ENCODE measurements at regions not wholly inside any gene's neighbourhood (a gene's known extent, or its start where the extent isn't known, plus 50 kb on each side); places are given as distances from the start of the nearest gene placed in this dataset.

DNA sequence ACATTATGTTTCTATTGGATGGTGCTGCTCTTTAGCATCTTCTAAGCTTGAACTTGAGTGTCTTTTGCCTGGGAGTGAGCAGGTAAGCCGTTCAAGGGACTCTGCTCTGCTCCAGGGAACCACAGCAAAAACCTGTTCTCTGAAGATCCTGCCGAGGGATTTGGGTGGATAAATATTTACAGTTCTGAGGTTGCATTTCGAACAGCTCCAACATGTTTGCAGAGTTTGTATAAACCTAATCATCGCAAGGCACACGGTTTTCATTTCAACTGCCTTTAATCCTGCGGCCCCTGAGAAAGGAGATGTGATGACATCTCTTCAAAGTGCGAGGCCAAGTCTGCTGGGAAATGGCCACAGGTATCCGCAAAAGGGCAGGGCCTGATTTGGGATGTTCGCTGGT lies 293.4 kb downstream of the TFAP2C start:
- no peak for DNase-seq
- Mint-ChIP-seq H3K4me3 (ENCODE audit: unreplicated experiment) (no peak overlapping the region), H3K36me3 (ENCODE audit: unreplicated experiment) (no peaks in the 10 kb centered on the region), H3K4me1 (ENCODE audit: low read depth, unreplicated experiment) (peaks cover 22% of the 10 kb centered on the region), H3K27ac (ENCODE audit: unreplicated experiment) (no peak overlapping the region), H3K27me3 (ENCODE audit: unreplicated experiment) (peaks cover 5% of the 10 kb centered on the region), H3K9me3 (ENCODE audit: unreplicated experiment) (peaks cover 11% of the 10 kb centered on the region)
- TF ChIP-seq, protein P1, sequence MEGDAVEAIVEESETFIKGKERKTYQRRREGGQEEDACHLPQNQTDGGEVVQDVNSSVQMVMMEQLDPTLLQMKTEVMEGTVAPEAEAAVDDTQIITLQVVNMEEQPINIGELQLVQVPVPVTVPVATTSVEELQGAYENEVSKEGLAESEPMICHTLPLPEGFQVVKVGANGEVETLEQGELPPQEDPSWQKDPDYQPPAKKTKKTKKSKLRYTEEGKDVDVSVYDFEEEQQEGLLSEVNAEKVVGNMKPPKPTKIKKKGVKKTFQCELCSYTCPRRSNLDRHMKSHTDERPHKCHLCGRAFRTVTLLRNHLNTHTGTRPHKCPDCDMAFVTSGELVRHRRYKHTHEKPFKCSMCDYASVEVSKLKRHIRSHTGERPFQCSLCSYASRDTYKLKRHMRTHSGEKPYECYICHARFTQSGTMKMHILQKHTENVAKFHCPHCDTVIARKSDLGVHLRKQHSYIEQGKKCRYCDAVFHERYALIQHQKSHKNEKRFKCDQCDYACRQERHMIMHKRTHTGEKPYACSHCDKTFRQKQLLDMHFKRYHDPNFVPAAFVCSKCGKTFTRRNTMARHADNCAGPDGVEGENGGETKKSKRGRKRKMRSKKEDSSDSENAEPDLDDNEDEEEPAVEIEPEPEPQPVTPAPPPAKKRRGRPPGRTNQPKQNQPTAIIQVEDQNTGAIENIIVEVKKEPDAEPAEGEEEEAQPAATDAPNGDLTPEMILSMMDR (IDR thresholded peaks at IDR 0.05; ENCODE audit: partially characterized antibody, unreplicated experiment), result no peak

- peaks cover 33% of the 10 kb centered on the region for H3K4me1 Mint-ChIP-seq (ENCODE audit: low read depth, unreplicated experiment)
- peak overlapping the region; percentile 82 for H3K4me3 Mint-ChIP-seq (ENCODE audit: unreplicated experiment)
- TF ChIP-seq, protein P1 (IDR thresholded peaks at IDR 0.05; ENCODE audit: partially characterized antibody, unreplicated experiment), result no peak
- H3K9me3 Mint-ChIP-seq (ENCODE audit: unreplicated experiment), result peaks cover 11% of the 10 kb centered on the region
- DNase-seq, result no peak
- H3K27ac Mint-ChIP-seq (ENCODE audit: unreplicated experiment), result peak overlapping the region; percentile 94
- H3K27me3 Mint-ChIP-seq (ENCODE audit: unreplicated experiment), result peaks cover 4% of the 10 kb centered on the region
- H3K36me3 Mint-ChIP-seq (ENCODE audit: unreplicated experiment), result no peaks in the 10 kb centered on the region
These were observed 295.4 kb downstream of the TFAP2C start for GRCh38 chr20:56924292-56925081.

DNA sequence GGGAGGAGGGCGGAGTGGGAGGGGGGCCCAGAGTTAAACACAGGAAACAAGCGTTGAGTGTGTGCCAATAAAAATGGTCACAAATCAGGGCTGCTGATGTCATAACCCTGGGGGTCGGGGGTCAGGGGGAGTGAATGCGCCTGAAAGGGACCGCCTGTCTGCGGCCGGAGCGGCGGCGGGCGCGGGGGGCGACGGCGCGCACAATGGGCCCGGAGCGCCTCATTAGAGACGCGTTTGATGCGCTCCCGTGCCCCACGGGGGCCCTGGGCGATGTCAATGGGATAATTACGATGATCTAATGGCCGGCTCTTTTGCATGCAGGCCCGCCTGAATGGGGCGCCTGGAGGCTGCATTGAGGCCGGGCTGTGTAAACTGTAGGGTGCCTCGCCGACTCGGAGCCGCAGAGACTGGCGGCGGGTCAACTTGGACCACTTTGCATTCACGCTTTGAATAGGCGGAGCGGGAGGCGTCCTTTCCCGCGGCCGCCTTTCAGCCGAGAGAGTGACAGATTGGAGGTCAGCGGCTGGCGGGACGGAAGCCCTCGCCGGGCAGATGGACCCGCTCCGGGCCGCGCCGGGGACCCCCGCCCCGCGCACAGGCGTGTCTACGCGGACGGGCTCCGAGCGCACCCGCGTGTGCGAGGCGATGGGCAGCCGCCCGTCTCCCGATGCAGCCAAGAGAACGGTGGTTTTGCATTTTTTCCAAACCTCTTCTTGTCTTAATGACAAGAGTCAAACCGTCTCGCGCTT lies 296.1 kb downstream of the TFAP2C start:
- H3K36me3 Mint-ChIP-seq (ENCODE audit: unreplicated experiment), result no peaks in the 10 kb centered on the region
- peak overlapping the region; percentile 87 for H3K4me3 Mint-ChIP-seq (ENCODE audit: unreplicated experiment)
- DNase-seq, result peak; percentile 91
- peak overlapping the region; percentile 97 for H3K27ac Mint-ChIP-seq (ENCODE audit: unreplicated experiment)
- TF ChIP-seq, protein P1 (IDR thresholded peaks at IDR 0.05; ENCODE audit: partially characterized antibody, unreplicated experiment), result no peak
- peaks cover 4% of the 10 kb centered on the region for H3K27me3 Mint-ChIP-seq (ENCODE audit: unreplicated experiment)
- H3K4me1 Mint-ChIP-seq (ENCODE audit: low read depth, unreplicated experiment), result peaks cover 33% of the 10 kb centered on the region
- H3K9me3 Mint-ChIP-seq (ENCODE audit: unreplicated experiment), result peaks cover 11% of the 10 kb centered on the region

- H3K9me3 Mint-ChIP-seq (ENCODE audit: unreplicated experiment), result peaks cover 11% of the 10 kb centered on the region
- H3K36me3 Mint-ChIP-seq (ENCODE audit: unreplicated experiment), result no peaks in the 10 kb centered on the region
- DNase-seq, result peak; percentile 57
- H3K4me3 Mint-ChIP-seq (ENCODE audit: unreplicated experiment), result peak overlapping the region; percentile 87
- H3K4me1 Mint-ChIP-seq (ENCODE audit: low read depth, unreplicated experiment), result peaks cover 34% of the 10 kb centered on the region
- TF ChIP-seq, protein P1 (IDR thresholded peaks at IDR 0.05; ENCODE audit: partially characterized antibody, unreplicated experiment), result no peak
- peak overlapping the region; percentile 97 for H3K27ac Mint-ChIP-seq (ENCODE audit: unreplicated experiment)
- H3K27me3 Mint-ChIP-seq (ENCODE audit: unreplicated experiment), result peaks cover 4% of the 10 kb centered on the region
These were observed 296.7 kb downstream of the TFAP2C start for GRCh38 chr20:56925831-56926170.

- no peaks in the 10 kb centered on the region for H3K36me3 Mint-ChIP-seq (ENCODE audit: unreplicated experiment)
- peak overlapping the region; percentile 97 for H3K27ac Mint-ChIP-seq (ENCODE audit: unreplicated experiment)
- peak overlapping the region; percentile 87 for H3K4me3 Mint-ChIP-seq (ENCODE audit: unreplicated experiment)
- peaks cover 34% of the 10 kb centered on the region for H3K4me1 Mint-ChIP-seq (ENCODE audit: low read depth, unreplicated experiment)
- peaks cover 4% of the 10 kb centered on the region for H3K27me3 Mint-ChIP-seq (ENCODE audit: unreplicated experiment)
- TF ChIP-seq, protein P1 (IDR thresholded peaks at IDR 0.05; ENCODE audit: partially characterized antibody, unreplicated experiment), result no peak
- H3K9me3 Mint-ChIP-seq (ENCODE audit: unreplicated experiment), result peaks cover 7% of the 10 kb centered on the region
- no peak for DNase-seq
These were observed 297.4 kb downstream of the TFAP2C start for GRCh38 chr20:56926501-56926900.

Data from glutamatergic neuron (in vitro differentiated cells).